CD4-positive, alpha-beta memory T cell (primary cell): ENCODE measurements at regions not wholly inside any gene's neighbourhood (a gene's known extent, or its start where the extent isn't known, plus 50 kb on each side); places are given as distances from the start of the nearest gene placed in this dataset.

Experiments
- CTCF ChIA-PET: fragments of 350-600 bp; sonication (Branson Sonifier 250); formaldehyde crosslinking; loops from one replicate; lab custom pipeline; 2021; ENCODE audit warnings: inconsistent platforms; ENCODE audit not compliant: partially characterized antibody; lab: Charles Lee
- POLR2A ChIA-PET: fragments of 350-600 bp; sonication (Branson Sonifier 250); formaldehyde crosslinking; loops from one replicate; lab custom pipeline; 2021; ENCODE audit not compliant: partially characterized antibody; lab: Charles Lee
- DNase-seq, 5 donors: peaks; one replicate each; pipeline versions ENCODE4 v3.0.0 to v3.0.0-alpha.2; 2020 to 2022; ENCODE audit warnings: mixed read lengths in 1 of 5
- H3K27ac ChIP-seq: one replicate; pipeline ENCODE4 v1.7.0; 2013; ENCODE audit warnings: low read depth, low read length
- H3K27me3 ChIP-seq: 2 replicates; pipeline ENCODE4 v1.7.0; 2013; ENCODE audit warnings: mild to moderate bottlenecking, low read length, moderate library complexity; ENCODE audit not compliant: insufficient read depth
- H3K36me3 ChIP-seq: 2 replicates; pipeline ENCODE4 v1.7.0; 2013; ENCODE audit warnings: mild to moderate bottlenecking, low read length, moderate library complexity; ENCODE audit not compliant: insufficient read depth
- H3K4me1 ChIP-seq: 2 replicates; pipeline ENCODE4 v1.7.0; 2013; ENCODE audit warnings: mild to moderate bottlenecking, low read length, moderate library complexity; ENCODE audit not compliant: insufficient read depth
- H3K4me3 ChIP-seq, 2 donors: one replicate each; pipeline ENCODE4 v1.7.0; 2013; ENCODE audit warnings: low read length in 2 of 2, mild to moderate bottlenecking in 1 of 2
- H3K9me3 ChIP-seq, 2 donors: one replicate each; pipeline ENCODE4 v1.7.0; 2013; ENCODE audit warnings: low read length in 2 of 2, control low read depth in 1 of 2; ENCODE audit not compliant: control insufficient read depth in 1 of 2
- H3K27ac Mint-ChIP-seq, 7 donors: one replicate each; pipeline ENCODE4 v1.8.0; 2020 to 2021; ENCODE audit warnings: mixed read lengths in 7 of 7, mild to moderate bottlenecking in 6 of 7, inconsistent platforms in 3 of 7, moderate library complexity in 3 of 7
- H3K27me3 Mint-ChIP-seq, 2 donors: one replicate each; pipeline ENCODE4 v1.8.0; 2020 to 2021; ENCODE audit warnings: mixed read lengths in 2 of 2
- H3K36me3 Mint-ChIP-seq, 2 donors: one replicate each; pipeline ENCODE4 v1.8.0; 2020 to 2021; ENCODE audit warnings: mixed read lengths in 2 of 2, inconsistent platforms in 1 of 2, mild to moderate bottlenecking in 1 of 2
- H3K4me1 Mint-ChIP-seq, 4 donors: one replicate each; pipeline ENCODE4 v1.8.0; 2020 to 2021; ENCODE audit warnings: mixed read lengths in 4 of 4, mild to moderate bottlenecking in 1 of 4
- H3K4me3 Mint-ChIP-seq, 8 donors: one replicate each; pipeline ENCODE4 v1.8.0; 2020 to 2021; ENCODE audit warnings: mixed read lengths in 8 of 8, mild to moderate bottlenecking in 7 of 8, moderate library complexity in 6 of 8, inconsistent platforms in 3 of 8
- H3K9me3 Mint-ChIP-seq, 8 donors: one replicate each; pipeline ENCODE4 v1.8.0; 2020 to 2021; ENCODE audit warnings: mixed read lengths in 8 of 8, mild to moderate bottlenecking in 5 of 8, inconsistent platforms in 3 of 8, moderate library complexity in 1 of 8
- intact Hi-C: fragments of 100-400 bp; cut with micrococcal nuclease; formaldehyde crosslinking; loops from one replicate; pipeline ENCODE4 v1.15.1; 2023

DNA sequence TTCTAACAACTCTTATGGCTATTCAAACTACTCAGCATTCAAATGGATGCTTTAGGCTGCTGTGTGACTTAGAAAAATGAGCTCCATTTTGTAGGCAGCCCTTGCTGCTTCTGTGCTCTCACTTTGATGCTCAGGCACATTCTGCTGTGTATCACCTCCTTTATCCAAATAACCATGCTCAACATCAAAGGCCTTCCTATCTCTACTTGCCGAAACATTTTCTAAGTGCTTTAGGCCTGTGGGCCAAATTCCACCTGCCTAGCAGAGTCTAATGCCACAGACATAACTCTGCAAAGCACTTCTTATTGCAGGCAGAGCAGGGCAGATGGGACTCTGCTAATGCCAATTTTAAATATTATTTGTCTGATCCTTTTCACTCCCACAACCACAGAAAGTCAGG is 397.4 kb downstream of the RND3 start:
- H3K27me3 Mint-ChIP-seq, result no peaks in the 10 kb centered on the region
- intact Hi-C loops, result no loop called here
- H3K4me3 ChIP-seq, result no peak overlapping the region
- DNase-seq, result no peak
- no peak overlapping the region for H3K27ac ChIP-seq
- peaks cover 0 to 2% (median 0%) of the 10 kb centered on the region in 8 donors for H3K9me3 Mint-ChIP-seq
- no peaks in the 10 kb centered on the region for H3K36me3 ChIP-seq
- CTCF ChIA-PET, result no interaction called here
- H3K4me1 ChIP-seq, result no peaks in the 10 kb centered on the region
- H3K4me3 Mint-ChIP-seq, result no peak overlapping the region
- H3K36me3 Mint-ChIP-seq, result no peaks in the 10 kb centered on the region
- H3K4me1 Mint-ChIP-seq, result no peaks in the 10 kb centered on the region
- H3K27ac Mint-ChIP-seq, result no peak overlapping the region
- H3K27me3 ChIP-seq, result no peaks in the 10 kb centered on the region
- POLR2A ChIA-PET, result no interaction called here
- H3K9me3 ChIP-seq, result no peaks in the 10 kb centered on the region

DNA sequence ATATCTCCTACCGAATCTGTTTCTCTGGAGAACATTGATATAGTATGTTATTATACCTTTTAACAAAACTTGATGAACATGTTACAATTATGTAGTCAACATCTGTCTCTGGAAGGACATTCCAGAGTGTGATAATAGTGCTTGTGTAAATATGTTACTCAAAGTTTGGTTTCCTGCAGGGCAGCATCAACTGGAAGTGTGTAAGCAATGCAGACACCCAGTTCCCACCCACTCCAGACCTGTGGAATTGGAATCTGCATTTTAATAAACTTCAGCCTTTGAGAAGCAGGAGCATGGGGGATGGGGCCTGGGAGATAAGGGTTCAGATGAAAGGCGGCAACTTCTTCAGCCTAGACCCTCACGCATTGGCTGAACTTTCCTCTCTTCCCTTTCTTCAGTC is 398.9 kb downstream of the RND3 start:
- no peaks in the 10 kb centered on the region for H3K9me3 ChIP-seq
- no peak overlapping the region for H3K27ac ChIP-seq
- no peaks in the 10 kb centered on the region for H3K27me3 Mint-ChIP-seq
- no peak for DNase-seq
- H3K36me3 ChIP-seq, result no peaks in the 10 kb centered on the region
- no peak overlapping the region for H3K27ac Mint-ChIP-seq
- H3K4me3 ChIP-seq, result no peak overlapping the region
- no peaks in the 10 kb centered on the region for H3K4me1 Mint-ChIP-seq
- intact Hi-C loops, result no loop called here
- ChIA-PET CTCF (no interaction called here), POLR2A (no interaction called here)
- H3K4me1 ChIP-seq, result no peaks in the 10 kb centered on the region
- no peak overlapping the region for H3K4me3 Mint-ChIP-seq
- H3K36me3 Mint-ChIP-seq, result no peaks in the 10 kb centered on the region
- peaks cover 0 to 7% (median 2%) of the 10 kb centered on the region in 8 donors for H3K9me3 Mint-ChIP-seq
- no peaks in the 10 kb centered on the region for H3K27me3 ChIP-seq

DNA sequence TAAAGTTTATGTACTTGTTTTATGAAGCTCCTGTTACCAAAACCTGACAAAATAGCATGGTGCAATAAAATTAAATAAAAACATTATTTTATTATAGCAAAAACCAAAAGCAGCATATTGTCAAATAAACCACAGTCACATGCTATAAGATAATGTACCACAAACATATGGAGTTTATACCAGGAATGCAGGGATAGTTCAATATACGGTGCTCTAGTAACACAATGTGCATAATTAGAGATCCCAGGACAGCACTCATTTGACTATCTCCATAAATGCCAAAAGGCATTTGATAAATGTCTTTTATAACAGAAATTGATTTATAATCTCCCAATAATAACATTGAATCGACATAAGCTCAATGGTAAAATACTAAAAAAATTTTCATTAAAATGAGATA is 402.0 kb downstream of the RND3 start:
- Histone ChIP-seq H3K4me3 (no peak overlapping the region), H3K4me1 (no peaks in the 10 kb centered on the region), H3K27me3 (no peaks in the 10 kb centered on the region), H3K27ac (no peak overlapping the region), H3K36me3 (no peaks in the 10 kb centered on the region), H3K9me3 (no peaks in the 10 kb centered on the region)
- no peaks in the 10 kb centered on the region for H3K4me1 Mint-ChIP-seq
- no peak overlapping the region for H3K27ac Mint-ChIP-seq
- intact Hi-C loops, result no loop called here
- ChIA-PET POLR2A (no interaction called here), CTCF (no interaction called here)
- H3K4me3 Mint-ChIP-seq, result no peak overlapping the region
- H3K27me3 Mint-ChIP-seq, result no peaks in the 10 kb centered on the region
- no peaks in the 10 kb centered on the region for H3K36me3 Mint-ChIP-seq
- peaks cover 0 to 13% (median 4%) of the 10 kb centered on the region in 8 donors for H3K9me3 Mint-ChIP-seq
- DNase-seq, result no peak

DNA sequence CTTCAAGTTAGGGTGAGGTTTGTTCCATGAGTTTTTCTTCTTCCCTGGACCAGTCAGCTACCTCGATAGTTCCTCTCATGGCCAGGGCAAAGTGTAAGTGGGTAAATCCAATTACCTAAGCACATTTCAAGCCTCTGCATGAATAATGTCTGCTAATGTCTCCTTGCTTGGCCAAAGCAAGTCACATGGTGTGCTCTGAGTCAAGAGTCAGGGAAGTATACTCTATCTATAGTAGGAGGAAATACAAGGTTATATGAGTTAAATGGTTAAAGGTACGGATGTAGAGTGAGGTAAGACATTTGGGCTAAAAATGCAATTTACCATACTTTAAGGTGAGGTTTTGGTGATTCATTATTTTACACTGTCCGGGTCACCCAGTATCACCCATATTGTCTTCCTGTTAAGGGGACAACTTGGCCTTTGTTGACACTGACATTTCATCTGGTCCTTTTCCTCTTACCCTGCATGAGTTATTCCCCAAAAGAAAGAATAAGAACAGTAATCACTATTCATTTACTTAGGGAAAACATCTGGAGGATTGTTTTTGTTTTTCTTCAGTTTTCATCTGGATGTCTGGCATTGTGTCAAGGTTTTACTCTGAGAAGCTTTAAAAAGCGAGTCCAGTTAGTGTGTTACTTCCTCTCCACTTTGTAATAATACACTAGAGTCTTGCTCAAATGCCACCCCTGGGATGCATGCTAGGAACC is 405.5 kb downstream of the RND3 start:
- H3K27me3 ChIP-seq, result no peaks in the 10 kb centered on the region
- H3K4me3 ChIP-seq, result no peak overlapping the region
- Mint-ChIP-seq H3K4me3 (no peak overlapping the region), H3K36me3 (no peaks in the 10 kb centered on the region), H3K27ac (no peak overlapping the region), H3K9me3 (peaks cover 0 to 14% (median 4%) of the 10 kb centered on the region in 8 donors), H3K27me3 (no peaks in the 10 kb centered on the region), H3K4me1 (no peaks in the 10 kb centered on the region)
- POLR2A ChIA-PET, result no interaction called here
- H3K9me3 ChIP-seq, result no peaks in the 10 kb centered on the region
- H3K36me3 ChIP-seq, result no peaks in the 10 kb centered on the region
- CTCF ChIA-PET, result no interaction called here
- H3K27ac ChIP-seq, result no peak overlapping the region
- H3K4me1 ChIP-seq, result no peaks in the 10 kb centered on the region
- intact Hi-C loops, result no loop called here
- DNase-seq, result no peak

DNA sequence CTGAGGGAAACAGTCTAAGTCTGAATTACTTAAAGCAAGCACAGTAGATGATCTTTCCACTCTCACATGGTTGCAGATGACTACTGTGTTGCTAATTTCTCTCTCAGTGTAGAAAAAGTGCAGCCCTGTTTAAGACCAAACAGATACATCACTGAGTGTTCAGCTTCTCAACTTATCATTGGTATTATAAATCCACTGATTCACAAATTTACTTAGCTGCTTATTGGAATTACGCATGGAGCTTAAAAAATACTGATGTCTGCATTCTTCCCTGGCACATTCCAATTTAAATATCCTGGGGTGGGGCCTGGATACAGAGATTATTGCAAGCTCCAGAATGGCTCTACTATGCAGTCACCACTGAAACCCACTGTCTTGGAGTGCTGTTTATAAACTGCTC is 411.2 kb downstream of the RND3 start:
- H3K27me3 Mint-ChIP-seq, result no peaks in the 10 kb centered on the region
- intact Hi-C loops, result no loop called here
- no peak for DNase-seq
- POLR2A ChIA-PET, result no interaction called here
- no peak overlapping the region for H3K27ac Mint-ChIP-seq
- H3K4me3 Mint-ChIP-seq, result no peak overlapping the region
- peaks cover 0 to 6% (median 2%) of the 10 kb centered on the region in 8 donors for H3K9me3 Mint-ChIP-seq
- Histone ChIP-seq H3K4me1 (no peaks in the 10 kb centered on the region), H3K4me3 (no peak overlapping the region), H3K27me3 (no peaks in the 10 kb centered on the region), H3K36me3 (no peaks in the 10 kb centered on the region), H3K27ac (no peak overlapping the region), H3K9me3 (no peaks in the 10 kb centered on the region)
- H3K4me1 Mint-ChIP-seq, result no peaks in the 10 kb centered on the region
- H3K36me3 Mint-ChIP-seq, result no peaks in the 10 kb centered on the region
- CTCF ChIA-PET, result no interaction called here

DNA sequence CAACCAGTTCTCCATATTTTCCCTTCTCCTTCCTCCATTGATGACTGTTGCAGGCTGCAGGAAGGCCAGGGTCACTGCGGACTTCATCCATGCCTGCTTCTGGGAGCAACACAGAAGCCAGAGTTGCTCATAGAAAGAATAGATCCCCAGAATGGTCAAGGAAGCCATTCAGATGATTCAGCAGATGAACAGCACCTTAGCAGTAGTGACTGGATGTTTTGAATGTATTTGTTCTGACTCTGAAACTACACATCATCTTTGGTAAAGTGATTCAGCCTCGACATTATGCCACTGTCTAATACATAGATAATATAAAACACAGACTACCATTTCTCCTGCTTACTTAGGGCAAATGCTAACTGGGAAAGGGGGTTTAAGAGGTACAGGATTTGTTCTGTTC is 411.6 kb downstream of the RND3 start:
- H3K4me3 Mint-ChIP-seq, result no peak overlapping the region
- no peaks in the 10 kb centered on the region for H3K27me3 ChIP-seq
- H3K9me3 Mint-ChIP-seq, result peaks cover 0 to 6% (median 2%) of the 10 kb centered on the region in 8 donors
- H3K27me3 Mint-ChIP-seq, result no peaks in the 10 kb centered on the region
- intact Hi-C loops, result no loop called here
- no peak overlapping the region for H3K4me3 ChIP-seq
- H3K4me1 ChIP-seq, result no peaks in the 10 kb centered on the region
- H3K36me3 ChIP-seq, result no peaks in the 10 kb centered on the region
- CTCF ChIA-PET, result no interaction called here
- POLR2A ChIA-PET, result no interaction called here
- no peaks in the 10 kb centered on the region for H3K9me3 ChIP-seq
- H3K27ac Mint-ChIP-seq, result no peak overlapping the region
- no peaks in the 10 kb centered on the region for H3K36me3 Mint-ChIP-seq
- no peak overlapping the region for H3K27ac ChIP-seq
- no peaks in the 10 kb centered on the region for H3K4me1 Mint-ChIP-seq
- no peak for DNase-seq

DNA sequence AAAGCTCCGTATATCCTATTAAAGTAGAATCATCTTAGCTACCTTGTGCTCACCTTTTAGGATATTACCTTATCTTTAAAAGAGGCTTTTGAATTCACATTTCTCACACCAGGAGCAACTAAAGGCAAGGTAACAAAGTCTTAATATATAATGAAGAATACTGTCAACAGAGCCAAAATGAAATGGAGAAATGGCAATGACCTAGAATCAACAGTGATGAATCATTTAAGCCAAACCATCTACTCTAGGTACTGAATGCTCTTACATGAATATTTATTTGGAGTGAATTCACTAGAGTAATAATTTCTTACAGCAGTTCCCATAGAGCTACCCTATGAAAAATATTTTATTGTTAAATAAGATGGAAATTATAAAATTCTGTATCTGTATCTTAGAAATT is 421.0 kb downstream of the RND3 start:
- no peak for DNase-seq
- intact Hi-C loops, result no loop called here
- ChIA-PET CTCF (no interaction called here), POLR2A (no interaction called here)
- Mint-ChIP-seq H3K27me3 (no peaks in the 10 kb centered on the region), H3K36me3 (no peaks in the 10 kb centered on the region), H3K9me3 (peaks cover 0 to 4% (median 0%) of the 10 kb centered on the region in 8 donors), H3K27ac (no peak overlapping the region), H3K4me1 (no peaks in the 10 kb centered on the region), H3K4me3 (no peak overlapping the region)
- no peaks in the 10 kb centered on the region for H3K27me3 ChIP-seq
- no peak overlapping the region for H3K27ac ChIP-seq
- H3K36me3 ChIP-seq, result no peaks in the 10 kb centered on the region
- no peaks in the 10 kb centered on the region for H3K9me3 ChIP-seq
- H3K4me1 ChIP-seq, result no peaks in the 10 kb centered on the region
- H3K4me3 ChIP-seq, result no peak overlapping the region
